GM12891 (cell line): ENCODE measurements at regions not wholly inside any gene's neighbourhood (a gene's known extent, or its start where the extent isn't known, plus 50 kb on each side); places are given as distances from the start of the nearest gene placed in this dataset.

Experiments used
- POLR2A ChIP-seq: IDR thresholded peaks from 2 replicates; pipeline ENCODE4 v1.6.1; 2011; ENCODE audit warnings: low read depth, low read length, control low read depth
- POLR2AphosphoS5 ChIP-seq: IDR thresholded peaks from 2 replicates; pipeline ENCODE4 v1.6.1; 2011; ENCODE audit warnings: low read depth, low read length, control low read depth
- POU2F2 ChIP-seq: IDR thresholded peaks from 2 replicates; pipeline ENCODE4 v1.6.1; 2011; ENCODE audit warnings: low read depth, mild to moderate bottlenecking, control low read depth, low read length, moderate library complexity
- SPI1 ChIP-seq: IDR thresholded peaks from 2 replicates; pipeline ENCODE4 v1.6.1; 2011; ENCODE audit warnings: low read depth, low read length, control low read depth
- TAF1 ChIP-seq: IDR thresholded peaks from 2 replicates; pipeline ENCODE4 v1.6.1; 2011; ENCODE audit warnings: low read depth, low read length, control low read depth

DNA sequence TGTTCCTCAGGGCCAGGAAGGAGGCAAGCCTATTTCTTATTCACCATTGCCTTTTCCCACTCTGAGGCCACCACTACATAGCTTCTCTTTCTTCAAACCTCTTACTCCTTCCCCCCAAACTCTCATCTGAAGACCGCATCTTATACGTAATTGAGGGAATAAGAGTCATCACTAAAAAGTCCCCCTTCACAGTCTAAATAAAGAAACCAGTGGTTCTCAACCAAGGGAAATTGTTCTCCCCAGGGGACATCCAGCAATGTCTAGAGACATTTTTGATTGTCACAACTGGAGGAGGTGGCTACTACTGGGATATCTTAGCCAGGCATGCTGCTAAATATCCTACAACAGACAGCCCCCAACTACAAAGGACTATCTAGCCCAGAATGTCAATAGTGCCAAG is 327.6 kb upstream of the CNR1 start:
- TF ChIP-seq POLR2A = no peak
- TF ChIP-seq POU2F2 = no peak
- no peak for TF ChIP-seq POLR2AphosphoS5
- no peak for TF ChIP-seq TAF1
- no peak for TF ChIP-seq SPI1
